ENCODE measurements at regions not wholly inside any gene's neighbourhood (a gene's known extent, or its start where the extent isn't known, plus 50 kb on each side); places are given as distances from the start of the nearest gene placed in this dataset.

- Histone ChIP-seq H3K4me1 (peaks cover 4% of the 10 kb centered on the region; the same call in 1 of the 3 replicates), H3K4me3 (no peak overlapping the region), H3K9me3 (no peaks in the 10 kb centered on the region), H3K4me2 (no peak overlapping the region), H3K27ac (no peak overlapping the region)
- TF ChIP-seq ZFP36 (IDR thresholded peaks at IDR 0.05; ENCODE audit: borderline replicate concordance, partially characterized antibody) (no peak), HES2 (IDR thresholded peaks at IDR 0.05) (no peak)
- CTCF ChIA-PET = no interaction called here
- WGBS (ENCODE audit: missing lambda C conversion rate) = 38% methylated on average over 2 of the region's 2 CpGs
- no peak for ATAC-seq
- POLR2A ChIA-PET = no interaction called here
- no peak for FAIRE-seq
- DNase-seq (ENCODE audit: low read depth in 1 of 2, low spot score in 1 of 2) = no peak
Observed at GRCh38 chr4:135839712-135840111, 1638.1 kb upstream of the PABPC4L start.

- Histone ChIP-seq H3K9me3 (no peaks in the 10 kb centered on the region), H3K27ac (no peak overlapping the region), H3K4me1 (peaks cover 4% of the 10 kb centered on the region; the same call in 1 of the 3 replicates), H3K4me2 (0 out of 3 replicates have a peak overlapping the region, but pooled peaks have one; percentile 25), H3K4me3 (no peak overlapping the region)
- TF ChIP-seq SMC3 (IDR thresholded peaks at IDR 0.05) (no peak), FOSL2 (IDR thresholded peaks at IDR 0.05) (no peak), FOSL2 (CRISPR knock-in tag; IDR thresholded peaks at IDR 0.05) (peak; percentile 43), CTCF (IDR thresholded peaks at IDR 0.05) (no peak)
- FAIRE-seq (no peak), ATAC-seq (peak; percentile 66 to 67; a peak in 5 of 6 replicates), DNase-seq (ENCODE audit: low read depth in 1 of 2, low spot score in 1 of 2) (peak; percentile 1 to 77)
- CTCF ChIA-PET = no interaction called here
- 29% methylated on average over 1 of the region's 1 CpG for WGBS (ENCODE audit: missing lambda C conversion rate)
- POLR2A ChIA-PET = no interaction called here
Observed at GRCh38 chr4:135838889-135839288, 1637.3 kb upstream of the PABPC4L start.

GRCh38 chr4:135834471-135834870, 1632.9 kb upstream of the PABPC4L start:
- no peak overlapping the region for H3K27ac ChIP-seq
- TF ChIP-seq KDM1A (IDR thresholded peaks at IDR 0.05; ENCODE audit: low read depth) (no peak), ATOH8 (CRISPR knock-in tag; IDR thresholded peaks at IDR 0.05; ENCODE audit: low read depth) (no peak), EHMT2 (IDR thresholded peaks at IDR 0.05; ENCODE audit: low read depth) (no peak), GATA3 (IDR thresholded peaks at IDR 0.05; ENCODE audit: borderline replicate concordance) (no peak), HOXB5 (CRISPR knock-in tag; IDR thresholded peaks at IDR 0.05) (no peak), EP300 (IDR thresholded peaks at IDR 0.05) (no peak), MYC (IDR thresholded peaks at IDR 0.05; ENCODE audit: borderline replicate concordance, low read length) (no peak), RCOR1 (IDR thresholded peaks at IDR 0.05; ENCODE audit: low read depth, low read length) (no peak), POLR2AphosphoS2 (conservative IDR thresholded peaks at IDR 0.05; ENCODE audit: low read length) (no peak), FOSL2 (IDR thresholded peaks at IDR 0.05) (no peak), FOSL2 (CRISPR knock-in tag; IDR thresholded peaks at IDR 0.05) (no peak), HDAC2 (IDR thresholded peaks at IDR 0.05) (no peak), MAFK (IDR thresholded peaks at IDR 0.05; ENCODE audit: partially characterized antibody) (no peak), BHLHE40 (IDR thresholded peaks at IDR 0.05; ENCODE audit: low read depth, low read length) (no peak), FOSB (CRISPR knock-in tag; IDR thresholded peaks at IDR 0.05) (no peak), SMC3 (IDR thresholded peaks at IDR 0.05) (no peak), ZSCAN20 (CRISPR knock-in tag; IDR thresholded peaks at IDR 0.05) (no peak)
- no peaks in the 10 kb centered on the region for H3K9me3 ChIP-seq
- no peak overlapping the region for H3K4me2 ChIP-seq
- ATAC-seq (no peak), FAIRE-seq (no peak), DNase-seq (ENCODE audit: low read depth in 1 of 2, low spot score in 1 of 2) (no peak)
- ChIA-PET CTCF (no interaction called here), POLR2A (no interaction called here)
- 66% methylated on average over 2 of the region's 2 CpGs for WGBS (ENCODE audit: missing lambda C conversion rate)
- peaks cover 4% of the 10 kb centered on the region; the same call in 1 of the 3 replicates for H3K4me1 ChIP-seq
- H3K4me3 ChIP-seq = no peak overlapping the region

GRCh38 chr4:135833529-135833928, 1631.9 kb upstream of the PABPC4L start:
- no peak for ATAC-seq
- H3K27ac ChIP-seq = no peak overlapping the region
- no peak overlapping the region for H3K4me2 ChIP-seq
- DNase-seq (ENCODE audit: low read depth in 1 of 2, low spot score in 1 of 2) = no peak
- WGBS (ENCODE audit: missing lambda C conversion rate) = 11% methylated on average over 1 of the region's 1 CpG
- H3K9me3 ChIP-seq = no peaks in the 10 kb centered on the region
- no peaks in the 10 kb centered on the region for H3K4me1 ChIP-seq
- ChIA-PET POLR2A (no interaction called here), CTCF (no interaction called here)
- no peak overlapping the region for H3K4me3 ChIP-seq
- TF ChIP-seq ZFP36 (IDR thresholded peaks at IDR 0.05; ENCODE audit: borderline replicate concordance, partially characterized antibody) (no peak), HDAC2 (IDR thresholded peaks at IDR 0.05) (no peak), POLR2AphosphoS2 (conservative IDR thresholded peaks at IDR 0.05; ENCODE audit: low read length) (no peak), TP53 (CRISPR knock-in tag; IDR thresholded peaks at IDR 0.05) (no peak), MAZ (IDR thresholded peaks at IDR 0.05; ENCODE audit: borderline replicate concordance, low read depth, low read length) (no peak), RCOR1 (IDR thresholded peaks at IDR 0.05; ENCODE audit: low read depth, low read length) (no peak), MAFK (IDR thresholded peaks at IDR 0.05; ENCODE audit: partially characterized antibody) (no peak), HES2 (IDR thresholded peaks at IDR 0.05) (no peak), JUN (IDR thresholded peaks at IDR 0.05) (no peak), EHF (CRISPR knock-in tag; IDR thresholded peaks at IDR 0.05) (no peak), MYC (IDR thresholded peaks at IDR 0.05; ENCODE audit: borderline replicate concordance, low read length) (no peak), EHMT2 (IDR thresholded peaks at IDR 0.05; ENCODE audit: low read depth) (no peak), NR3C1 (IDR thresholded peaks at IDR 0.05) (no peak), FOSL2 (IDR thresholded peaks at IDR 0.05) (no peak), FOSL2 (CRISPR knock-in tag; IDR thresholded peaks at IDR 0.05) (no peak)
- FAIRE-seq = no peak

Data from A549 (cell line).